Mesodermal cell (in vitro differentiated cells): ENCODE measurements at regions not wholly inside any gene's neighbourhood (a gene's known extent, or its start where the extent isn't known, plus 50 kb on each side); places are given as distances from the start of the nearest gene placed in this dataset.

Experiments
- H3K27ac ChIP-seq: 2 replicates; pipeline ENCODE4 v1.7.0; 2013; ENCODE audit warnings: mild to moderate bottlenecking, low read depth, low read length, moderate library complexity; ENCODE audit not compliant: severe bottlenecking
- H3K36me3 ChIP-seq: 2 replicates; pipeline ENCODE4 v1.7.1; 2013; ENCODE audit warnings: mild to moderate bottlenecking, low read length, moderate library complexity; ENCODE audit not compliant: control insufficient read depth, insufficient read depth
- H3K4me1 ChIP-seq: one replicate; pipeline ENCODE4 v1.7.1; 2013; ENCODE audit warnings: mild to moderate bottlenecking, low read length; ENCODE audit not compliant: insufficient read depth, control insufficient read depth, poor library complexity, severe bottlenecking
- H3K4me3 ChIP-seq: 2 replicates; pipeline ENCODE4 v1.7.0; 2013; ENCODE audit warnings: low read length, control low read depth, mild to moderate bottlenecking; ENCODE audit not compliant: insufficient read depth, poor library complexity, severe bottlenecking; ENCODE audit errors: extremely low read depth
- H3K9me3 ChIP-seq: 2 replicates; pipeline ENCODE4 v1.7.1; 2013; ENCODE audit warnings: mild to moderate bottlenecking, low read length, moderate library complexity; ENCODE audit not compliant: control insufficient read depth
- WGBS, 2 experiments: methylation state at CpG; one replicate each; pipeline ENCODE4 v1.1.5; 2013; ENCODE audit warnings: missing lambda C conversion rate in 2 of 2; ENCODE audit not compliant: insufficient coverage in 2 of 2; 5-methylcytosine and 5-hydroxymethylcytosine counted together

- Histone ChIP-seq H3K27ac (no peak overlapping the region), H3K4me3 (no peak overlapping the region), H3K9me3 (no peaks in the 10 kb centered on the region), H3K4me1 (no peaks in the 10 kb centered on the region), H3K36me3 (no peaks in the 10 kb centered on the region)
- 91 to 94% methylated on average over 1 of the region's 2 CpGs for WGBS, 2 experiments
Measured at GRCh38 chr18:2482706-2483475, 88.4 kb downstream of the METTL4 start.

GRCh38 chr18:2485983-2486382 is 85.3 kb downstream of the METTL4 start:
- Histone ChIP-seq H3K4me1 (no peaks in the 10 kb centered on the region), H3K36me3 (no peaks in the 10 kb centered on the region), H3K27ac (no peak overlapping the region), H3K4me3 (no peak overlapping the region), H3K9me3 (no peaks in the 10 kb centered on the region)
- WGBS, 2 experiments = no CpG with 5 or more reads among the region's 1 CpG

DNA sequence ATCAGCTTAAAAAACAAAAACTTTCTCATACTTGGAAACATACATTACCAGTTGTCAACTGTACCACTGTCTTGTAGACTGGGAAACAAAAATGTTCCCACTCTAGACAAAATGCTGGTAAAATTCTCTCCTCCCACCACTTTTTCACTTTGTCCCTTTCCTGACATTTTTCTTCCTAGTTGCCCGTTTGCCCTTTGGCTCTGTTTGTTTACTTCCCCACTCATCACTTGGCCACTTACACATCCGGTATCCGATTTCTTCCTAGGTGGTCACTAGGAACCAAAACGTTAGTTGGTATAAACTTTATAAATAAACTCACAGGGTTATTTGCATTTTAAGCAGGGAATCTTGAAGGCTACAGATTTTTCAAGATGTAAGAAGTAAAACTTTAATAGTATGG is 84.9 kb downstream of the METTL4 start:
- H3K36me3 ChIP-seq = no peaks in the 10 kb centered on the region
- no peaks in the 10 kb centered on the region for H3K4me1 ChIP-seq
- WGBS, 2 experiments = 60 to 86% methylated on average over 1 of the region's 4 CpGs
- no peaks in the 10 kb centered on the region for H3K9me3 ChIP-seq
- no peak overlapping the region for H3K4me3 ChIP-seq
- no peak overlapping the region for H3K27ac ChIP-seq
